GM18517 (cell line): ENCODE measurements at regions not wholly inside any gene's neighbourhood (a gene's known extent, or its start where the extent isn't known, plus 50 kb on each side); places are given as distances from the start of the nearest gene placed in this dataset.
"Not testable (repeated sequence)": the region's sequence is repeated elsewhere in the genome, so short reads cannot be mapped to it uniquely, and the experiment has no call there.

Source experiments
- ATAC-seq: cut with Tn5 transposase; IDR thresholded peaks from one replicate; pipeline ENCODE4 v1.9.1; 2021; ENCODE audit warnings: mild to moderate bottlenecking, moderate library complexity; ENCODE audit not compliant: unreplicated experiment

DNA sequence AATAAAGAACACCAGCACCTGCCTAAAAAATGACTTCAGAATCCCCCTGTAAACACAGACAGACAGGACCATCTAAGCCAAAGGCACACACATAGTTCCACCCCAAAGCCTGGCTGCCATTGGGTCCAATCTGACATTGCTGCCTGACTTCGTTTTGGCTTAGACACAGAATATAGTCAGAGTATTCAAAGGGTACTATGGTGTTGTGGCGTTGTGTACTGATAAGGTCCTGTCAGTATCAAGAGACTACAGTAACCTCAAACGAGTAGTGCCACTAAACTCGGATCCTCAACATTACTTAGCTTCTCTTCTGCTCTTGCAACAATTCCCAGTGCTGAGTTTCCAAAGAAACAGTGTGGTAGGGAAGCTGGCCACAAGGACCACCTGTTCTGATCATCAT, 169.3 kb upstream of the NR5A2 start:
- ATAC-seq, result no peak

DNA sequence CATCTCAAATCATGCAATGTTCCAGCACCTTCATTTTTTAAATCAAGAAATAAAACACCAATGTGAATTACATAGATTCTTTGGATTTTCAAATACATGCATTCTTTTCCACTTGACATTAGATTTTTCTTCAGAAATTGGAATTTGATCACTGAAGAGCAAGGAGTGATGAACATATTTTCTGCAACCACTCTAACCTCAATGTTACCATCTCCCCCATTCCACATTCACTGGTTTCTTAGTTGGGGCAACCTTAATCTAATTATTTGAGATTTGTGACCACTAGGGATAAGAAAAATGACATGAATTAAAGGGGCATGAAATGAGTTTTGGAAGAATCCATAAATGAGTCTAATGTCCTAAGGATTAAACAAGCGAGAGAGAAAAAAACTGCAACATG, 168.7 kb upstream of the NR5A2 start:
- no peak for ATAC-seq

DNA sequence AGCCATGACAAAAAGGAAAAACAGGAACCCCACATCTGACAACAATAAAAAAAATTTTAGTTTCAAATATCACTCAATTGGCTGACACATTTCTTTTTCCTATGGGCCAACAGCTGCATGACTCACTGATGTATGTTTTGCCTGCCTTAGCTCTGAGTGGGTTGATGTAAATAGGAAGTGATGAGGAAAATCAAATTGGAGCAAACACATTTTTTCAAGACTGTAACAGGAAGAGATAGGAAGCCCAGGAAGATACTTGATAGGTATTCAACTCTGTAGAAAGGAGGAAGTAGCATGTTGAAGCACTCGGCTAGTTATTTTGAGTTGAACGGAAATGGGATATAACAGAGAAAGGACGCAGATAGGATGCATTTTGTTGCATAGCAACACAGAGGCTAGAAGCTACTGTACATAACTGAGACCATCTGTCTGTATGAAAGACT, 168.0 kb upstream of the NR5A2 start:
- ATAC-seq, result no peak

DNA sequence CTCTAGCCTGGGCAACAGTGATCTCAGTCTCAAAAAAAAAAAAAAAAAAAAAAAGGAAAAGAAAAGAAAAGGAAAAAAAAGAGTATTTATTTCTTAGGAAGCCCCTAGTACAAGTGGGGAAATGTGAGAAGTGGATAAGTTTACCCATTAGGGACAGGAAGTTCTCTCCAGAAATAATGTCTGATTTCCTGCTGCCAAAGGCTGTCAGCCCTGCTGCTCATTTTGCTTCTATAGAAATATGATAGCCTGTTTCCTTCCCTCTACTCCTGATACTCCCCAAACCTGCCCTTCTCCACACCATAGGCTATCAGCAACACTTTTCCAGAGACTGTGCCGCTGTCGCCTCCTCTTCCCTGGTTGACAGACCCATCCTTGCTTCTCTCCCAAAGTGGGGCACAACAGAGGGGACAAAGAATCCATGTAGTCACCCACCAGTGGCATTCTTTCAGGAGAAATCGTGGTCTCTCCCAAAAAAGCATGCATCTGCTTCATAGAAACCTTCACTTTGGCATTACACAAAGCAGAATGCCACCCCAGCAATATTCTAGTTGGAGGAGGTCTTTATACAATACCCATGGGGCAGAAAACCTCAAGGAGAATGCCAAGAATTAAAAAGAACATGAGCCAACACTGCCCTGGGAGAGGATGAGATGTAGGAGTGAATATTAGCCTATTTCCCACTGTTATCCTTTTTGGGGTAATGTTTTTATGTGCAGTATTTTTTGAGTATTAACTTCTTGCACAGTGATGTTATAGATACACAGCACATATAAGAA, 166.3 kb upstream of the NR5A2 start:
- no peak for ATAC-seq

DNA sequence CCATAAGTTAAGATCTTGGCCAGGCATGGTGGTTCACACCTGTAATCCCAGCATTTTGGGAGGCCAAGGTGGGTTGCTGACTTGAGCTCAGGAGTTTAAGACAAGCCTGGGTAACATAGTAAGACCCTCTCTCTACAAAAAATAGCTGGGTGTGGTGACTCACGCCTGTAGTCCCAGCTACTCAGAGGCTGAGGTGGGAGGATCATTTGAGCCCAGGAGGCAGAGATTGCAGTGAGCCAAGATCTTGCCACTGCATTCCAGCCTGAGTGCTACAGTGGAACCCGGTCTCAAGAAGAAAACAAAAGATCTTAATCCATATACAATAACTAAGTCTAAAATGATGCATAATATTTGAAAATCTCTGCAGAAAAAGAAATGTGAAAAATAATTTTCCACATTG, 165.5 kb upstream of the NR5A2 start:
- ATAC-seq, result no peak

DNA sequence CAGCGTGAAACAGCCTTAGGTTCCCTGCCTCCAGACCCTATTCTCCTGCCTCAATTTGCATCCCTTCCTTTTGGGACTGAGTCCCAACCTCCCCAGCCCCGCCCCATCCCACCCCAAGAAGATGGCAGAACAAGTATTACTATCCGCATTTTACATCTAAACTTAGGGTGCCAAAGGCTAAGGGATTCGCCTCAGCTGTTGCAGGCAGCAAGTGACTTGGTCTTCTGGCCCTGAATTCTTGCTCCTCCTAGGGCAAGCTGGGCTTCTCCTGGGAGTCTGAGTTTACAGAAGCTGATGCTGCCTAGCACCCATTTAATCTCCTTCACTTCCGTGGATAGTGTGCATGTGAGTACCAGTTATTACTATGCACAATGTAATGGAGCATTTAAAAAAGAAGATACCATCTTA, 161.3 kb upstream of the NR5A2 start:
- ATAC-seq, result no peak

DNA sequence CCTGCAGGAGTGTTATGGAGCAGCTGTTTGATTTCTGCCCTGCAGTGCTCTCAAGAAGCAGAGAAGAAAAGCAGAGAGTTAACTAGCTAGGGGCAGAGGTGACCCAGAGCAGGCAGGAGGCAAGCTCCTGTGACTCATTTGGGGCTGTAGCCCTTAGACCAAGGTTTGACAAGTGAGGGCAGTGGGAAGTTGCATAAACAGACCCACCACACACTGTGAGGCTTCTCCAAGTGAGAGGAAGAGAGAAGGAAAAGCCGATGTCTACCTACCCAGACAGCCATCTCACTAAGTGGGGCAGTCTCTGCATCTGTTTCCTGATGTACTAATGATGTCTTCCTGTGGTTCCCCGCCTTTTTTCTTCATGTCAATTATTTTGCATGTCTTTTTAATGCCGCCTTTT, 159.9 kb upstream of the NR5A2 start:
- ATAC-seq, result no peak

DNA sequence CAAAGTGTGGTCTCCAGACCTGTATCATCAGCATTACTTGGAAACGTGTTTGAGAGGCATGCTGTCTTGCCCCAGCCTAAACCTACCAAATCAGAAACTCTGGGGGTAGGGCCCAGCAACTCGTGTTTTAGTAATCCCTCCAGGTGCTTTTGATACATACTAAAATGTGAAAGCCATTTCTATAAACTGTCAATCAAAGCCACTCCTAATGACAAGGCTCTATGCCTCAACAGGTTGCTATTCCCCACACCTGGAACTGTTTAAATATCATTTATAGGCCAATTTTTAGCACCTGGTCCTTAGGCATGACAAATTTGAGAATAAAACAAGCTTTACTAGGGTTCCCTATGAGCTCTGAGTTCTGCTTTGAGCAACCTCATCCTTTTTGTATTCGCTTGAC, 158.7 kb upstream of the NR5A2 start:
- ATAC-seq, result no peak

DNA sequence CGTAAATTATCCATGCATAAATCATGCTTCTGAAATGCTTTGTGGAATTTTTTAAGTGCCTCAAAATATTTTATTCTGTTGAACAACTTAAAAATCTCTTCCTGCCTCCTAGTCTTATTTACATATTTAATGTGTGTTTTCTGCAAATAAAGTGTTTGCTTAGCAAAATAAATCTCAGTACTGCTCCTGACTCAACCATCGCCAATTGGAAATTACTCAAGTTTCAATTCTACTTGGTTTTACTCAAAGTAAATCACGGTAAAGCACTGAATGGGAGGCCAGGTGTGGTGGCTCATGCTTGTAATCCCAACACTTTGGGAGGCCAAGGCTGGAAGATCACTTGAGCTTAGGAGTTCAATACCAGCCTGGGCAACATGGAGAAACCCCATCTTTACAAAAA, 152.2 kb upstream of the NR5A2 start:
- no peak for ATAC-seq

DNA sequence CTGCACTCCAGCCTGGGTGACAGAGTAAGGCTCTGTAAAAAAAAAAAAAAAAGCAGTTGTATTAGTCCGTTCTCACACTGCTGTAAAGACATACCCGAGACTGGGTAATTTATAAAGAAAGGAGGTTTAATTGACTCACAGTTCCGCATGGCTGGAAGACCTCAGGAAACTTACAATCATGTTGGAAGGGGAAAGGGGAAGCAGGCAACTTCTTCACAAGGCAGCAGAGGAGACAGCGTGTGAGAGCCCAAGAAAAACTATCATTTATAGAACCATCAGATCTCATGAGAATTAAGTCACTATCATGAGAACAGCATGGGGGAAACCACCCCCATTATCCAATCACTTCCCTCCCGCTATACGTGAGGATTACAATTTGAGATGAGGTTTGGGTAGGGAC, 151.7 kb upstream of the NR5A2 start:
- ATAC-seq, result no peak

DNA sequence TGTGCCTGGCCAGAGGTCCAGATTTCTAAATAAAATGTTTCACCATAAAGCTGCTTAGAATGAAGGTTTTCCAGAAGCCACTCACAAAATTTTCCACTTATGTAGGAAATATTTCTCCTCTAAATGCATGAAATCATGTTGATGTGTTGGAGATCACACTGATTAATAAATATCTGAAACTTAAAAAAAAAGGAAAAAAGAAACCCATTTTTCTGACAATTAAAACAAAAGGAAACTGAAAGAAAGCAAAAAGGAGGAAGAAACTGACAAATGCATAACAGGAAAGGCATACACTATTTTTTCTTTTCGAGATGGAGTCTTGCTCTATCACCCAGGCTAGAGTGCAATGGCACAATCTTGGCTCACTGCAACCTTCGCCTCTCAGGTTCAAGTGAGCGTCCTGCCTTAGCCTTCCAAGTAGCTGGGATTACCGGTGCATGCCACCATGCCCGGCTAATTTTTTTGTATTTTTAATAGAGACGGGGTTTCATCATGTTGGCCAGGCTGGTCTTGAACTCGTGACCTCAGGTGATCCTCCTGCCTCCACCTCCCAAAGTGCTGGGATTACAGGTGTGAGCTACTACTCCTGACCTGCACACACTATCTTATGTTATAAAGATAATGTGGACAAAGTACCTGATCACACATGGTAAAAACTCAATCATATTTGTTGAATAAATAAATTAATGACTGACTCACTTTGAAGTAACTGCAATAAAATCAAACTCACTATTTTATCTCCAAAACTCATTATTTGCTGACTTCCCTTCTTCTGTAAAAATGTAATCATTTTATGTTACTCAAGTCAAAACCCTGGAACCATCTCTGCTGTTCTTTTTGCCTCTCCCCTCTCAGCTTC, 149.8 kb upstream of the NR5A2 start:
- no peak for ATAC-seq

DNA sequence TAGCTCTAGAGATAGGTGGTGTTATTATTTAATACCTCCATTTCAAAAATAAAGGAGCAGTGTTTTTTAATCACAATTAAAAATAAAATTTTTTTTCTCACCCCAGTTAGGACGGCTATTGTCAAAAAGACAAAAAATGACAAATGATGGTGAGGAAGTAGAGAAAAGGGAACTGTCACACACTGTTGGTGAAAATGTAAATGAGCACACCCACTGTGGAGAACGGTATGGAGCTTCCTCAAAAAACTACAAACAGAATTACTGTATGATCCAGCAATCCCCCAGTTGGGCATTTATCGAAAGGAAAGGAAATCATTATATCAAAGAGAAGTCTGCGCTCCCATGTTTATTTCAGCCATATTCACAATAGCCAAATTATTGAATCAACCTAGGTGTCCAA, 148.7 kb upstream of the NR5A2 start:
- no peak for ATAC-seq

DNA sequence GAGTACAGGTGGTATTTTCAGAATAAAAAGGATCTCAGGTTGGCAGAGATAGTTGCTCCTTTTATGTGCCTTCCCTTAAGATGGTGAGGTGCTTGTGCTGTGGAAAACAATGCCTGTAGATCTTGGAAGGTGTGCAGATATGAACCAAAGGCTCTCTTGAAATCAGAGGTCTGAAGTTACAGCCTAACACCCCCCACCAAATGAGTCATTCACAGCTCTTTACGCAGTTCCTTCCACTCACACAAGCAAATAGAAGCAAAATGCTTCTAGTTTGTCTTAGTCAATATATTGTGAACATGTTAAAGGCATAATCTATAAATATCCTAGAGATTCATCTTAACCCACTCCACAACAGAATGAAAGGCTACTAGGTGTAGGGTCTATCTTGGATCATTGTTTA, 128.9 kb upstream of the NR5A2 start:
- no peak for ATAC-seq

DNA sequence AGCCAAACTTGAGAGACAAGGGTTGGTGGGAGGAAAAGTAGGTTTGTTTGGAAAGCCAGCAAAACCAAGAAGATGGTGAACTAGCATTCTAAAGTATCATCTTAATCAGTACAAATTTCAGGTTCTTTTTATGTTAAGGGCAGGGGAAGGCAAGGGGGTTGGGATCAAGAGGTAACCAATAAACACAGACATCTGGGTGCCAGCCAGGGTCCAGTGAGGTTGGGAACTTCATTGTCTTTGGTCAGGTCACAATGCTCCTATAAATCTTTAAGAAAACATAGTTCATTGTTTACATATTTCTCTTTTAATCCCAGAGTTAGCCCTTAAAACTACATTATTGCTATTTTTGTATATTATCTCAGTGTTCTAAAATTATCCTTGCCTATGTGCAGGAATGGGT, 126.2 kb upstream of the NR5A2 start:
- no peak for ATAC-seq

DNA sequence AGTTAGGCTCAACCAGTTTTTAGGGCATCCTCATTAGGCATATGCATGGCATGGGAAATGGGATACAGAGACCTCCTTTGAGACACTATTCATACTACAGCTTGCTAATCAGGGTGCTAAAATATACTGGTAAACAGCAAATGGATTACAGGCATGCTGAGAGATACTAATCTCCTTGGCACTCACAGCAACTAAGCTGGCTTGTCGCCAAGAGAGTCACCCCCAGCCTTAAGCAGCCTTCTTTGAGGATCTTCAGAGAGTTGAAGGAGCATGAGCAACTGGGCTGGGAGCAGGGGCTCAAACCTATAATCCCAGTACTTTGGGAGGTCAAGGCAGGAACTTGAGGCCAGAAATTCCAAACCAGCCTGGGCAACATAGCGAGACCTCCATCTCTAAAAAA, 120.1 kb upstream of the NR5A2 start:
- no peak for ATAC-seq

DNA sequence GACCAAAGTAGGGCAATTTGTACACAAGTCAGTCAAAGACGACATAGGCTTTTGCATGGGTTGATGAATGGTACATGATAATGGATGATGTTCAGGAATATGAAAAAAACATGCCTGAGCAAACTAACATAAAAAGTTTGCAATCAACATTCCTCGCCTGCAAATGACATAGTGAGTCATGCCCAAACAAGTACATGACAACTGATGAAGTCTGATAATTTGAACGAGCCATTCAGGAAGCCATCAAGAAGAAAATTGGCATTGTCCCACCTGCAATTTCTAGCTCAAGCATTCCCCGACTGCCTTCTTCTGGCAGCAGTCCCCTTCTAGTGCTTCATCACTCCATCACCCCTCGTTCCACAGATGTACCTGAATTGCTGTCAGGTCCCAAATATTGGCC, 118.4 kb upstream of the NR5A2 start:
- no peak for ATAC-seq

DNA sequence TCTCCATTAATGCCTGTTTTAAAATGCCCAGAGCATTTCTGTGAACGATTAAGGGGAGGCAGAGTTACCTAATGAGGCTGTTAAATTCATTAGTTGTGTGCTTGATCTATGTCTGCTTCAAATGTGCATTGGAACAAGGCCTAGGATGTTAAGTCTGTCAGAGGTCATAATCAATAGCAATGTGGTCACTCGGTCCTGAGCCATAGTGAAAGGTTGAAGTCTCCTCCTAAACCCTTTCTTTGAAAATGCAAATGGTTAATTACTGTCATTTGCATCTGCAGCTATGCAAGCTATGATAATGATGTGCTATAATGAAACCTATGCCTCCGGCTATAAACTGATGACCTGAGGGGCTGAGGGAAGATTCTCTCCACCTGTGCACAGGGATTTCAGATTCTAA, 114.2 kb upstream of the NR5A2 start:
- no peak for ATAC-seq

DNA sequence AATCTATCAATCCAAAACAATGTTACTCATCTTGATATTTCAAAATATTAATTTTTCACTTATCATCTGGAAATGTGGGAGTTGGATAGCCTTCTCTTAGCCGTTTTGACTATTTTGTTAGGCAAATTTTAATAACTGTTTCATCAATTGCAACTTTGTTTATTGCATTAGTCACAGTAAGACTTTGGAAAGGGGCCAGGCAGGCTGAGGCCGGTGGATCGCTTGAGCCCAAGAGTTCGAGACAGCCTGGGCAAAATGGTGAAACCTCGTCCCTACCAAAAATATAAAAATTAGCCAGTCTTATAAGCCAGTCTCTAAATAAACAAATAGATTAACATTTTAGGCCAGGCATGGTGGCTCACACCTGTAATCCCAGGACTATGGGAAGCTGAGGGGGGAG, 113.0 kb upstream of the NR5A2 start:
- no peak for ATAC-seq

DNA sequence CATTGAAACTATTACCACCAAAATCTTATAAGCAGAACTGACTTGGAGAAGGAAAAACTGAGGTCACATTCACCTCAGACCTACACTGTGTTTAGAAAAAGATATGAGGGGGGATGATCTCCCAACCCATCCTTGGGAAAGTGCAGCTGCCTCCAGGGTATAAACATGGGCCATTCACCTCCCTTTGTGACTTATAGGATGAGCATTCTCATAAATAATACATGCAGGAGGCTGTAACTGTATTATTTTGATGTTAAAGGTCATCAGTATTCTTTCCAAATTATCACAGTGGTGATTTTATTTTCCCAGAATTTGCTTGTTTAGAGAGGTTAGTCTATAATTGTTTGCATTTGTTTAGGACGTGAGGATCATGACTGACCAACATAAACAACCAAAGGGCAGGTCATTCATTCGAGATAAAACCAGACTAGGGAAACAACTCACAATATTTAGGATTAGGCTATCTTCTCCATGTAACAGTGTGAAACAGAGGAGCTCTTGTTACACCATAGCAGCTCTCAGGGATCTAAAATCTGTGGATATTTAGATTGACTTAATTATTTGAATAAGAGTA, 109.2 kb upstream of the NR5A2 start:
- ATAC-seq, result no peak

DNA sequence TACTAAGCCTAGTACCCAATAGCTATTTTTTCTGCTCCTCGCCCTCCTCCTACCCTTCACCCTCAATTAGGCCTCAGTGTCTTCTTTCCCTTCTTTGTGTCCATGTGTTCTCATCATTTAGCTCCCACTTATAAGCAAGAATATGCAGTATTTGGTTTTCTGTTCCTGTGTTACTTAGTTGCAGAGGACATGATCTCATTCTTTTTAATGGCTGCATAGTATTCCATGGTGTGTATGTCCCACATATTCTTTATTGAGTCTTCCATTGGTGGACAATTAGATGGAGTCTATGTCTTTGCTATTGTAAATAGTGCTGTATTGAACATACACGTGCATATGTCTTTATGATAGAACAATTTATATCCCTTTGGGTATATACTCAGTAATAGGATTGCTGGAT, 106.9 kb upstream of the NR5A2 start:
- no peak for ATAC-seq

DNA sequence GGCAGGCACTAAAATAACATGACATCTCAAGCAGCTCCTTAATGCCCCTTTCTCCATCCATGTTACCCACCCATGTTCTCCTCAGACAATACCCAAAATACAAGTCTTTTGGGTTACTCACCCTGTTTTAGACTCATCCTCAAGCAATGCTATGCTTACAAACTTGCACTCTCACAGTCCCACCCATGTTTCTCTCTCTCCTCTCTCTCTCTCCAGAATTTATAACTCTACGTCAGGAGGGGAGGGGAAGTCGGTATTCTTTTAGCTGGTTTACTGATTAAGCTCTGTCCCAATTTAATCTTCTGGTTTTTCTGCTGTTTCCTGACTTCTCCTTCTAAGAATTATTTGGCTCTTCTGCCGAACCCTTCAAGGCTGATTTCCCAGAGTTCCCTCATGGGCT, 98.0 kb upstream of the NR5A2 start:
- ATAC-seq, result no peak

DNA sequence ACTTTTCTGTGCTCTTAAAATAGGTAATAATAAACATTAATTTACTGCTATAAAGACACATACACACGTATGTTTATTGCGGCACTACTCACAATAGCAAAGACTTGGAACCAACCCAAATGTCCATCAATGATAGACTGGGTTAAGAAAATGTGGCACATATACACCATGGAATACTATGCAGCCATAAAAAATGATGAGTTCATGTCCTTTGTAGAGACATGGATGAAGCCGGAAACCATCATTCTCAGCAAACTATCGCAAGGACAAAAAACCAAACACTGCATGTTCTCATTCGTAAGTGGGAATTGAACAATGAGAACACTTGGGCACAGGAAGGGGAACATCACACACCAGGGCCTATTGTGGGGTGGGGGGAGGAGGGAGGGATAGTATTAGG, 97.4 kb upstream of the NR5A2 start:
- ATAC-seq, result not testable (repeated sequence)
